ENCODE measurements at regions not wholly inside any gene's neighbourhood (a gene's known extent, or its start where the extent isn't known, plus 50 kb on each side); places are given as distances from the start of the nearest gene placed in this dataset.

DNA sequence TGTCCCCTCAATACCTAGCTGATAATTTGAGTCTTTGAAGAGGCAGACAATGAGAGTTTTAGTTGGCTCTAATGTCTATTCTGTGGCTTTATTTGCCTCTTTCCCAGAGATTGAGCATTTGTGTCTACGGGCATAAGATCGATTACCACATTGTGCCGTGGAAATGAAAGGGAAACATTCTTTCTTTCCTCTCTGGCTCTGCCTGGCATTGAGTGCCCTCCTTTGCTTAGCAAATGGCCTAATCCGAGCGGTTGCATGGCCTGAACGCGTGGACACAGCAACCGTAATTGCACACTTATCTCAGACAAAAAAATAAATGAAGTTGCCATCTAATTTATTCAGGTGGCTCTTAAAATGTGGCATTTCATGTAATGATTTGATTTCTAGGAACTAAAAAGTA, 247.9 kb downstream of the ADGRL2 start:
- FAIRE-seq, result no peak
- ATAC-seq, result no peak
- no peak overlapping the region for H3K27ac ChIP-seq
- no peak for DNase-seq
- WGBS, 2 donors, result 78 to 85% methylated on average over 8 of the region's 8 CpGs
- intact Hi-C loops (cut with DNase I), result no loop called here
- TF ChIP-seq, protein P1, sequence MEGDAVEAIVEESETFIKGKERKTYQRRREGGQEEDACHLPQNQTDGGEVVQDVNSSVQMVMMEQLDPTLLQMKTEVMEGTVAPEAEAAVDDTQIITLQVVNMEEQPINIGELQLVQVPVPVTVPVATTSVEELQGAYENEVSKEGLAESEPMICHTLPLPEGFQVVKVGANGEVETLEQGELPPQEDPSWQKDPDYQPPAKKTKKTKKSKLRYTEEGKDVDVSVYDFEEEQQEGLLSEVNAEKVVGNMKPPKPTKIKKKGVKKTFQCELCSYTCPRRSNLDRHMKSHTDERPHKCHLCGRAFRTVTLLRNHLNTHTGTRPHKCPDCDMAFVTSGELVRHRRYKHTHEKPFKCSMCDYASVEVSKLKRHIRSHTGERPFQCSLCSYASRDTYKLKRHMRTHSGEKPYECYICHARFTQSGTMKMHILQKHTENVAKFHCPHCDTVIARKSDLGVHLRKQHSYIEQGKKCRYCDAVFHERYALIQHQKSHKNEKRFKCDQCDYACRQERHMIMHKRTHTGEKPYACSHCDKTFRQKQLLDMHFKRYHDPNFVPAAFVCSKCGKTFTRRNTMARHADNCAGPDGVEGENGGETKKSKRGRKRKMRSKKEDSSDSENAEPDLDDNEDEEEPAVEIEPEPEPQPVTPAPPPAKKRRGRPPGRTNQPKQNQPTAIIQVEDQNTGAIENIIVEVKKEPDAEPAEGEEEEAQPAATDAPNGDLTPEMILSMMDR (IDR thresholded peaks at IDR 0.05), result no peak
- no peak overlapping the region for H3K4me3 ChIP-seq
- no peaks in the 10 kb centered on the region for H3K36me3 ChIP-seq
- H3K4me1 ChIP-seq, result no peaks in the 10 kb centered on the region
- H3K9me3 ChIP-seq, result no peaks in the 10 kb centered on the region
- no peaks in the 10 kb centered on the region for H3K27me3 ChIP-seq

DNA sequence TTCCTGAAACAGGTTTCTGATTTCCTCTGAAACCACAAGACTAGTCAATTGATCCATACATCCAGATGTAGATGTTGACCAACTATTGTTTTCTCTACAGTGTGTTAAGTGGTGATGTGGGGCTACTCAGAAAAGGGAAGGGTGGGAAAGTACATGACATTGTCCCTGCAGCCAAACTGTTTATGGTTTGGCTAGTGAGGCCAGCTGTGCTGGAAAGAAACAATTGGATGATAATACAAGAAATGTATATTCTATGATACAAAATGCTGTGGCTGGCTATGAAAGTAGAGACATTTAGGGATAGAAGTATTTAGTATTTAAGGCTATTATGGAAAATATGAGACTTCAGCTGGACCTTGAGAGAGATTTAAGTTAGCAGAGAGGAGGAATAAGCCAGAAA, 244.5 kb downstream of the ADGRL2 start:
- FAIRE-seq, result no peak
- no peak overlapping the region for H3K4me3 ChIP-seq
- H3K36me3 ChIP-seq, result no peaks in the 10 kb centered on the region
- intact Hi-C loops (cut with DNase I), result no loop called here
- TF ChIP-seq, protein P1 (IDR thresholded peaks at IDR 0.05), result no peak
- H3K9me3 ChIP-seq, result no peaks in the 10 kb centered on the region
- no peaks in the 10 kb centered on the region for H3K27me3 ChIP-seq
- H3K4me1 ChIP-seq, result no peaks in the 10 kb centered on the region
- no peak overlapping the region for H3K27ac ChIP-seq
- DNase-seq, result no peak
- ATAC-seq, result no peak

DNA sequence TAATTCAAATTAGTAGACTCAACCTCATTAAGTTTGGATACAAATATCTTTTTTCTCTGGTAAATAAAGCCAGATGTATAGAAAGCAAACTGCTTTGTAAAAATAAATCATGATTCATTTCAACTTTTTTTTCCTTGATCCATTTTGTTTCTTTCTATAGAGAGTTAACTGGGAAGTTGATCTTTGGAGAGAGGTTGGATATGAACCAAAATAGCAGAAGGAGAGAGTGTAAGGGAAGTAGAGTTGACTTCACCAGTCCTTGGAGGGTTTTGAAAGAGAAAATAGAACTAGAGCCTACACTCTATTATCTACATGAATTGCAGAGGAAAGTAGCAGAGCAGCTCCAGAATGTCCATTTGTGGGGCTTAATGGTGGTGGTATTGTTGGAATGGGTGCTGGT, 243.8 kb downstream of the ADGRL2 start:
- Histone ChIP-seq H3K4me3 (no peak overlapping the region), H3K36me3 (no peaks in the 10 kb centered on the region), H3K4me1 (no peaks in the 10 kb centered on the region), H3K27ac (no peak overlapping the region), H3K27me3 (no peaks in the 10 kb centered on the region), H3K9me3 (no peaks in the 10 kb centered on the region)
- intact Hi-C loops (cut with DNase I), result no loop called here
- DNase-seq, result no peak
- TF ChIP-seq, protein P1 (IDR thresholded peaks at IDR 0.05), result no peak
- no peak for ATAC-seq
- no peak for FAIRE-seq

DNA sequence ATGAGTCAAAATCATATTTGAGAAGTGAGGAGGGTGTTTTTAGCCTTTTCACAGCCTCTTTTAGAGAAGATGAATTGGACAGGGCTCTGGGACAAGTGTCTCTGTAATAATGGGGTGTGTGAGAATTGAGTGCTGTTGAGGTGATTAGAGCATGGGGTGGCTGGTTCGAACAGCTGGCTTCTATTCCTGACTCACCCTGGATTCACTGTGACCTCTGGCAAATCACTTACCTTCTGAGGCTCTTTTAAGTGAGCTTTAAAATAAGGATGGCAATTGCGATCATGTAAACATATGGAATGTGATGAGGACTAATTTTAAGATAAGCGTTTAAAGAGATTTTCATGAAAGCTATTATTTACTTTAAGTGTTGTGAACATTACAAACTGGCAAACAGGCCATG, 243.4 kb downstream of the ADGRL2 start:
- WGBS, 2 donors, result 65% methylated on average over 3 of the region's 3 CpGs
- H3K36me3 ChIP-seq, result no peaks in the 10 kb centered on the region
- no peaks in the 10 kb centered on the region for H3K4me1 ChIP-seq
- H3K9me3 ChIP-seq, result no peaks in the 10 kb centered on the region
- no peak for DNase-seq
- no peak for ATAC-seq
- H3K27ac ChIP-seq, result no peak overlapping the region
- TF ChIP-seq, protein P1 (IDR thresholded peaks at IDR 0.05), result no peak
- no peak for FAIRE-seq
- no peaks in the 10 kb centered on the region for H3K27me3 ChIP-seq
- H3K4me3 ChIP-seq, result no peak overlapping the region
- intact Hi-C loops (cut with DNase I), result no loop called here

DNA sequence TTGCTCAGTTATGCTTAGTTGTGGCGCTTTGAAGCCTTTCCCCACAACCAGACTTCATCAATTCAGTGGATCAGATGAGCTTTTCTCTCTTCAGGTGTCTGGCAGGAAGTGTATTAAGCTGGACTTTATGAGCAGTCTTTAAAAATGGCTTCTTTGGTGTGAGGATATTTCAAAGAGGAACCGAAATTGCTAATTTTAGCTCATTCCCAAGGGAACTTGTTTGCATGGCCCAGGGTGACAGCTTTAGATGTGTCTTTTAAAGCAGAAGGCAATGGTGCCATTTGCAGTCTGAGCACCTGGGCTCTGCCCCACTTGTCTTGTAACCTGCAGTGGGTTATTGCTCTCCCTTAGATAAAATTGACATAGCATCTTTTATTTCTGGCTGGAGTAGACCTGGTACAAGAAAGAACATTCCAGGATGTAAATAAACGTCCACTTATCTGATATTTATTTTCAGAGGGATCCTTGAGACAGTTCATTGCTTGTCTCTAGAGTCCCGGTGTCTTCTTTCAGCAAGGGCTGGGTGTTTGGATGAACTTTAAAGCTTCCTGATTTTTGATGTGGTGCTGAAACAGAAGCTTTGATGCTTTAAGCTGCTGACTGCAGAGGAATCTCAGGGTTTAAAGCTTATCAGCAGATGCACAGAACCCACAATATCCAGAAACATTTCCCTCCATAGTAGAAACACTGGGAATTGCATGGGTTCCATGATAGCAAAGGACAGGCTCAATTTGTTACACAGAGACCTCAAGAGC, 241.7 kb downstream of the ADGRL2 start:
- no peak overlapping the region for H3K4me3 ChIP-seq
- H3K27ac ChIP-seq, result no peak overlapping the region
- FAIRE-seq (no peak), ATAC-seq (no peak), DNase-seq (no peak)
- H3K9me3 ChIP-seq, result no peaks in the 10 kb centered on the region
- H3K27me3 ChIP-seq, result no peaks in the 10 kb centered on the region
- 60 to 69% methylated on average over 4 of the region's 4 CpGs for WGBS, 2 donors
- TF ChIP-seq, protein P1 (IDR thresholded peaks at IDR 0.05), result no peak
- intact Hi-C loops (cut with DNase I), result no loop called here
- no peaks in the 10 kb centered on the region for H3K4me1 ChIP-seq
- no peaks in the 10 kb centered on the region for H3K36me3 ChIP-seq

Measured in pancreas (tissue), 10 donors.